ENCODE measurements at regions not wholly inside any gene's neighbourhood (a gene's known extent, or its start where the extent isn't known, plus 50 kb on each side); places are given as distances from the start of the nearest gene placed in this dataset.

GRCh38 chr2:216947055-216947454 is 87.2 kb upstream of the TNP1 start:
- no peak for FAIRE-seq
- TF ChIP-seq CTCF (IDR thresholded peaks at IDR 0.05; ENCODE audit: insufficient read depth, missing control alignments), result no peak
- no peak for DNase-seq (ENCODE audit: insufficient read length, low spot score)

GRCh38 chr2:216944733-216945132 is 84.9 kb upstream of the TNP1 start:
- DNase-seq (ENCODE audit: insufficient read length, low spot score) (no peak), FAIRE-seq (no peak)
- no peak for TF ChIP-seq CTCF (IDR thresholded peaks at IDR 0.05; ENCODE audit: insufficient read depth, missing control alignments)

- FAIRE-seq, result no peak
- DNase-seq (ENCODE audit: insufficient read length, low spot score), result no peak
- no peak for TF ChIP-seq CTCF (IDR thresholded peaks at IDR 0.05; ENCODE audit: insufficient read depth, missing control alignments)
These were observed 83.2 kb upstream of the TNP1 start for GRCh38 chr2:216943109-216943508.

- FAIRE-seq (no peak), DNase-seq (ENCODE audit: insufficient read length, low spot score) (no peak)
- TF ChIP-seq CTCF (IDR thresholded peaks at IDR 0.05; ENCODE audit: insufficient read depth, missing control alignments), result no peak
These were observed 82.6 kb upstream of the TNP1 start for GRCh38 chr2:216942465-216942864.

GRCh38 chr2:216942016-216942415 is 82.2 kb upstream of the TNP1 start:
- DNase-seq (ENCODE audit: insufficient read length, low spot score) (no peak), FAIRE-seq (no peak)
- TF ChIP-seq CTCF (IDR thresholded peaks at IDR 0.05; ENCODE audit: insufficient read depth, missing control alignments), result no peak

GRCh38 chr2:216936954-216937357 is 77.1 kb upstream of the TNP1 start:
- DNase-seq (ENCODE audit: insufficient read length, low spot score), result no peak
- TF ChIP-seq CTCF (IDR thresholded peaks at IDR 0.05; ENCODE audit: insufficient read depth, missing control alignments), result no peak
- FAIRE-seq, result no peak

- no peak for DNase-seq (ENCODE audit: insufficient read length, low spot score)
- no peak for TF ChIP-seq CTCF (IDR thresholded peaks at IDR 0.05; ENCODE audit: insufficient read depth, missing control alignments)
- FAIRE-seq, result no peak
These were observed 74.8 kb upstream of the TNP1 start for GRCh38 chr2:216934623-216935022.
